A549 (cell line): ENCODE measurements at regions not wholly inside any gene's neighbourhood (a gene's known extent, or its start where the extent isn't known, plus 50 kb on each side); places are given as distances from the start of the nearest gene placed in this dataset.

Experiments used
- BHLHE40 ChIP-seq: IDR thresholded peaks from 2 replicates; pipeline ENCODE4 v1.6.1; 2012; ENCODE audit warnings: low read depth, low read length, inconsistent platforms
- EP300 ChIP-seq, 2 experiments: fragments of >200 bp; sonication (Bioruptor Twin); formaldehyde crosslinking; IDR thresholded peaks; 2 replicates in 1 of 2; 3 replicates in 1 of 2; pipeline ENCODE4 v1.6.1; 2016 to 2017
- POLR2AphosphoS2 ChIP-seq: conservative IDR thresholded peaks from 2 replicates; pipeline ENCODE4 v1.6.1; 2012; ENCODE audit warnings: low read length, improper control_type of control experiment, inconsistent platforms
- TF ChIP-seq, protein P1 (sequence below): fragments of >200 bp; sonication (Bioruptor Twin); formaldehyde crosslinking; IDR thresholded peaks from 3 replicates; pipeline ENCODE4 v1.5.1; 2016

DNA sequence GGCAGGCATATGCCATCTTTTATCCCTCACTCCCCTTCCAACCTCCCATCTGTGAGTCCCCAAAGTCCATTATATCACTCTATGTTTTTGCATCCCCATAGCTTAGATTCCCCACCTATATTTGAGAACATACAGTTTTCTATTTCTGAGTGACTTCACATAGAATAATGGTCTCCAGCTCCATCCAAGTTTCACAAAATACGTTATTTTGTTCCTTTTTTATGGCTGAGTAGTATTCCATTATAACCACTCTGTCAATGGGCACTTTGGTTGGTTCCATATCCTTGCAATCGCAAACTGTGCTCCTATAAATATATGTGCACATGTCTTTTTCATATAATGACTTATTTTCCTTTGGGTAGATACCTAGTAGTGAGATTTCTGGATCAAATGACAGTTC lies 178.6 kb downstream of the GAS1 start:
- TF ChIP-seq BHLHE40 (no peak), POLR2AphosphoS2 (no peak), EP300 (IDR thresholded peaks at IDR 0.05) (no peak)
- TF ChIP-seq, protein P1, sequence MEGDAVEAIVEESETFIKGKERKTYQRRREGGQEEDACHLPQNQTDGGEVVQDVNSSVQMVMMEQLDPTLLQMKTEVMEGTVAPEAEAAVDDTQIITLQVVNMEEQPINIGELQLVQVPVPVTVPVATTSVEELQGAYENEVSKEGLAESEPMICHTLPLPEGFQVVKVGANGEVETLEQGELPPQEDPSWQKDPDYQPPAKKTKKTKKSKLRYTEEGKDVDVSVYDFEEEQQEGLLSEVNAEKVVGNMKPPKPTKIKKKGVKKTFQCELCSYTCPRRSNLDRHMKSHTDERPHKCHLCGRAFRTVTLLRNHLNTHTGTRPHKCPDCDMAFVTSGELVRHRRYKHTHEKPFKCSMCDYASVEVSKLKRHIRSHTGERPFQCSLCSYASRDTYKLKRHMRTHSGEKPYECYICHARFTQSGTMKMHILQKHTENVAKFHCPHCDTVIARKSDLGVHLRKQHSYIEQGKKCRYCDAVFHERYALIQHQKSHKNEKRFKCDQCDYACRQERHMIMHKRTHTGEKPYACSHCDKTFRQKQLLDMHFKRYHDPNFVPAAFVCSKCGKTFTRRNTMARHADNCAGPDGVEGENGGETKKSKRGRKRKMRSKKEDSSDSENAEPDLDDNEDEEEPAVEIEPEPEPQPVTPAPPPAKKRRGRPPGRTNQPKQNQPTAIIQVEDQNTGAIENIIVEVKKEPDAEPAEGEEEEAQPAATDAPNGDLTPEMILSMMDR = no peak
